Ecto neural progenitor cell (in vitro differentiated cells): ENCODE measurements at regions not wholly inside any gene's neighbourhood (a gene's known extent, or its start where the extent isn't known, plus 50 kb on each side); places are given as distances from the start of the nearest gene placed in this dataset.
"Not testable (repeated sequence)": the region's sequence is repeated elsewhere in the genome, so short reads cannot be mapped to it uniquely, and the experiment has no call there.

Experiments used
- DNase-seq: peaks from one replicate; pipeline ENCODE4 v3.0.0-alpha.2; 2018; ENCODE audit warnings: low spot score

DNA sequence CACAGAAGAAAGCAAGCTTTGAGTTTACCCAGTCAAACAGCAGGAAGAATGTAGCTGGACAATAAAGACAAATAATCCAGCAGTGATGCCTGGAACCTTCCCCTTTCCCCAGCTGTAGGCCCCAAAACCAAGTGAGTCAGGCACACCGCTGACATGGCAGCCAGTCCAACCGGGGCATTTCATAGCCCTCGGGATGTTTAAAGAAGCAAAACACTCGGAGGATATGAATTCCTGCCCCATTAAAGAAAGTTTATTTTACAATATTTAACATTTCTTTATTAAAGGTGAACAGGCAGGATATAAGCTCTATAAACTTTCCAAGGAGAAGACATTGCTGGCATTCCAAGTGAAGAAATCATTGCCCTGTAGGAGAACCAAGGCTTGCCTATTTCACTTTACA lies 507.6 kb upstream of the TNP1 start:
- no peak for DNase-seq

DNA sequence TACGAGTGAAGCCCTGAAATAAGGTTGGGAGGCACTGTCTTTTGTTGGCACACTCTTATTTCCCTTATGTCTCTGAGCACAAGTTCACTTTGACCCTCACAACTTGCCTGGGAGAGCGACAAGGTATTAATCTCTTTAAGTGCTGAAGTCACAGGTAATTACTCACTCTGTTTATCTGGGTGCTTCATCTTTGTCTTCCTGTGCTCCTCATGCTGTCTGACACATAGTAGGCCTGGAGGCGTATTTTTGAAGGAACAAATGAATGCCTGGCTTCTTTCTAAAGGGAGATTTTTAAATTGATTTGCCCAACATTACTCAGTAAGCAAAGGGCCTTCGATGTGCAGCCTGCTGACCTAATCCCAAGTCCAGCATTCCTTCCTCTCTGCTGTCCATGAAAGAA lies 507.1 kb upstream of the TNP1 start:
- no peak for DNase-seq

DNA sequence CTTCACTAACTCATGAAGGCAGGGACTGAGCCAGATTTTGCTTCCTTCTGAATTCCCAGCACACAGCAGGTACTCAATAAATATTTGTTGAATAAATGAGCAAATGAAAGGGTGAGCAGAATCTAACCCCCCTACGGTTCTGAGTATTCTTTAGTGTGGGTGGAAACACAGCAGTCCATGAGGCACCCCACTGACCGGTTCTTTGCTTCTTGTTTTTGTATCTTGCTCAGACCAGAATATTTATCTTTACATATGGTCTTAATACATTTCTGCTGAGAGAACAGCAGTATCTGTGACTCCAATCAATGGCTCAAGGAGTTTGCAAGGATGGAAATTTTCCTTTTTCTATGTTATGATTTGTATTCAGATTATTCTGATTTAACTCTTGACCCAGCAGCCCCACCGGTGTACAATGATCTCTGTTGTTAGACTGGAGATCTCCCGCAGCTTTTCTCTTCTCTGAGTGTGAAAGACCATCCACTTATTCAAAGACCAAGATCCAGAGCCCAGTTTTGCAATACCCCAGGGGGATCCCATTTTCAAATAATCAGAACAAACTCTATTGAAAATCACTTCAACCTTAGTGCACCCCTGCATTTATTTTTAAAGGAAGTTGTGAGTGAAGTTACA lies 506.5 kb upstream of the TNP1 start:
- DNase-seq: no peak

DNA sequence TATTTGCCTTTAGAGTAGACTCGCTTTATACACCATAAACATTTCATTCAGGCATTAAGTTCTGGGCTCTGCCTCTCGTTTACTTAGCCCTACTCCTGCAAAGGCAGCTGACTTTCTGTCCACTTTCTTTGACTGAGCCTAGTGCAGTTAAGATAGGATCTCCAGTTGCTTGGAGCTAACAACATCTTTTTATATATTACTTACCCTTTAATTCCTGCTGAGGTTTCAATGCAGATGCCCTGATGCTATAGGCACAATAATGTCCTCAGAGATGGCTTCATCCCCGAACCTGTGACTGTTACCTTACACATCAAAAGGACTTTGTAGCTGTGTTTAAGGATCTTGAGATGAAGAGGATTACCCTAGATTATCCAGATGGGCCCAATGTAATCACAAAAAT lies 505.8 kb upstream of the TNP1 start:
- no peak for DNase-seq

DNA sequence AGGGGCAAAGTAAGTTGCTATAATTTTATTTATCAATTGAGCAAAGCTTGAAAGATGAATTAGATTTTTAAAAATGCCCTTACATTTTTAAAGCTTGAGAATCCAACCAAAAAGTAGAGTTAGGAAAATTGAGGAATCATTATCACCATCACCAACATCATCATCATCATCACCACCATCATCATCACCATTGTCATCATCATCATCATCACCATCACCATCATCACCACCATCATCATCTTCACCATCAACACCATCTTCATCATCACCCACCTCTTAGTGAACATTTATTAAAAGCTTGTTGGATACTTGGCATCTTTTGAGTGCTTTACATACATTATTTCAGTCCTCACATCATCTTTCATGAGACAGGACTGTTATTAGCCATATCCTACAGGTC lies 504.4 kb upstream of the TNP1 start:
- DNase-seq: no peak

DNA sequence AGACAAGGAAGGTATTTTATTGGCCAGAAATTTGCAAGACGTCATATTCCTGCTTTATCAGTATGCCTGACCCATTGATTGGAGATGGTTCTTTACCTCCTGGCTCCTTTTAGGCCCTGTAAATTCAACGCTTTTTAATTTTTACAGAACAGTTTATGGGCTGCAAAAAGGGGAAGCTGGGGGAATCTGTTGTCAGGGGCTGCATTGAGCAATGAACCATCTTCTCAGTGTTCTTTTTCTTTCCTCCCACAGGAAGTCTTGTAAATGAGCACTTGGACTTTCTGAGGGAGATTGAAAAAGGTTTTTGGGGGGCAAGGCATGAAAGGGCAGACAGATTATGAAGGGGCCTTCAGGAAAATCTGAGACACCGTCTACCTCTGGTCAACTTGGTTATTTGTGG lies 503.6 kb upstream of the TNP1 start:
- no peak for DNase-seq

DNA sequence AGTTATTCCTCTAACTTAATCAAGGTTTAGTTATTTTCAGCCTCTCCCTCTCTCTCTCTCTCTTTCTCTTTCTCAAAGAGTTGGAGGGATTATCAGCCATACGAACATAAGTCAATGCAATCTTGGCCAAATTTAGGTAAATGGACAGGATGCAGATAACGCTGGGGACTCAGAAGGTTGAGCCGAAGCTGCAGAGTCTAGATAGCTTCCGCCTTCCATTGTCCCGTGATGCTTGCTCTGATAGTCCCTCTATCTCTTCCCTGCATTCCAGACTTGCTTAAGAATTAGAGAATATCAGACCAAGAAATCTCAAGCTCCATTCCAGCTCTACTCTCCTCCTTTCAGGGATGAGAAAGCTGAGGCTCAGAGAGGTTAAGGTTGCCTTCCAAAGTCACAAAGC lies 502.8 kb upstream of the TNP1 start:
- DNase-seq: no peak

DNA sequence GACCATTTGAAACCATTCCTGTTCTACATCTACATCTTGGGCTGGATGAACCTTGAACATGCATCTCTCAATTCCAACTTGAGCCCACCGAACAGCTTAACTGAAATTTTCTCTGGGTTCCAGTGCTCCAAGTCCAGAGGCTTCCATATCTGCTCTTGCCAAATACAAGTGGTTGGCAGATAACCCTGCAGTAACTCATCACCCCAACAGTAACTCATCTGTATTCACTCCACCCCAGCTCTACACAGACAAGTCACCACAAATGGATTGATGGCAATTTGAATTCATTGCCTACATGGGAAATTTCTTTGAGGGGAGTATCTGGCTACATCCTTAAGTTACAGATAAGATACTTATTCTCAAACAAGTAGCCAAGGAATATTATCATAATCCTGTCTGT lies 502.4 kb upstream of the TNP1 start:
- DNase-seq: no peak

DNA sequence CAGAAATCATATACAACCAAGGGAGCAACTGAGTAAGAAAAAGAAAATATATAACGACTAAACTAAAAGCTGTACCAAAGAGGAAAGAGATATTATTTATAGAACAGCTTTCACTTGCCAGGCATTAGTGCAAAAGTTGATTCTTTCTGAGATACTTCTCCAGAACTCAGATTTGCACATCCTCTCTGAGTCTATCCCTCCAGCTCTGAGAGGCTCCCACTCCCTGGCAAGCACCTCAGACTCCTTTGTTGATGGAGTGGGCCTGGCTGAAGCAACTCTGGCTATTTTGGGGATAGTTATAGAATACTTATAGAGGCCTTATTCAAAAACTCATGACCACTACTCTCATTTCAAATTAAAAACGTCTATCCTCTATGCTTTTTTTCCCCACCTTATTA lies 501.6 kb upstream of the TNP1 start:
- no peak for DNase-seq

DNA sequence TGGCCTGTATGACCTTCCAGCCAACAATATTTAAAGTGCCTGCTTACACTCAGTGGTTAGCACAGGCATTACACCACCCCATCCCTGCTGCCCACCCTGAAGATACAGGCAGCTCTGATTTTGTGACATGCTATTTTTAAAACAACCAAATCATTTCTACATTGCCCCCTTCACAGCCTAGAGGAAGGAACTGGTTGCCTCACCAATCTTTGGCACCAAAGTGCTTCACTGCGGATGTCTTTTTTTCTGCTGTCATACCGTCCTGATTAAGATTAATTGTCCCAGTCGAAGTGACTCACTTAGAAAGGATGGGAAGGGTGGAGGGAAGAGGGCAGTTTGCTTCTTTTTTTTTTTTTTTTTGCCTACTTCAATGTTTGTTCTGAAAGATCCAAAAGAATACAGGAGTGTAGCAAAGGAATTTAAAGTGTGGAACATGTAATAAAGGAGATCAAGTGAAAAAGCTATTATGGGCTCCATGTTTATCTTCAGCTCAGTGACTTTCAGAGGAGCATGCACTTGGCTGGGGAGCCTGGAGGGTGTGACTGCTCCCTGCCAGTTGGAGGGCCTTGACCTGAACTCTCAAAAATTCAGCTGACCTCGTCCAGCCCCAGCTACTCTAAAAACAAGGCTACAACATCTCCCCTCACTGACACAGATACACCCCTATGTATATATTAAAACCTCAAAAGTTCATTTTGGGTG lies 501.1 kb upstream of the TNP1 start:
- DNase-seq: no peak

DNA sequence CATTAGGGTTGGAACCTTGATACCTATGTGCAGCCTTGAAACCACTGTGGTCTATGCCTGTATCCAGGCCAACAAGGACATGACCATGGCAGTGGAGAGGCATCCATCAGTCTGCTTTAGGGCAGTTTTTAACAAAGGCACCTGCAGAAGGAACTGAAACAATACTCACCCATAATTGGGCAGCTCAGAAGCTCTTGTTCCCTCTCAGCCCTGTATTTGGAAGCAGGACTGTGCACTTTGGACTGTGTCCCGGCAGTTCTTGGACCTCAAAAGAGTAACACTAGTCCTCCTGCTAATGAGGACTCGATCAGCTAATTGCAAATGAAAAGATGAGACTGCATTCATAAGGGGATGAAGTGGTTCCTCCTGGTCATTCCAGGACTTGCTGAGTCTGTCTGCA lies 500.2 kb upstream of the TNP1 start:
- DNase-seq: no peak

DNA sequence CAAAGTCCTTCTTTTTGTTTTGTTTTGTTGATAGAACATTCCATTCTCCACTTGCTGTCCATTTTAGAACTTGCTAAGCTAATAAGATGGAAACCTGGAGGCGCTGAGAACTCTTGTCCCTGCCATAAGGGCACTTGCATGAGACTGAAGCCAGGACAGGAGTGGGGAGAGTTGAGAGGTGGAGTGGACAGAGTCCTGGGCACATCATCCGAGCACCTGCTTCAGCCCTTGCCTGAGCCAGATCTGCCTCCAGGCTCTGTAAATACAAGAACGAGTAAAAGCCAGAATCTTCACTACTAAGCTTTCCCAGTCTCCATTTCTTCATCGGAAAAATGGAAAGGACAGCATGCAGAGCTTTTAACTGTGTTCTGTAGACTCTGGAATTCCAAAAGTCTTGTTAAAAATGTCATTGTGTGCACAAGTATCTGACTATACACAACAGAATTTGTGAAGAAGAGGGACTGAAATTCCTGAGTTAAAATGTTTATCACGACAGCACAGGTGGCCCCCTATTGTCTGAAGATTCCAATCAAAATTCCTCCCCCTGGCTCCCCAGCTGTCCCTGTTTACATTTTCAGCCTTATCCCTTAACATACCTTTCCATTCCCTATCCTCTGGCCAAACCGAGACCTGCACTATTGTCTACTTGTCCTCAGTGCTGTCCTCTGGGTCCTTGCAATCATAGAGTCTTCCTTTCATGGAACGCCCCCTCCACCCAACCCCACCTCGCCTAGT lies 498.2 kb upstream of the TNP1 start:
- no peak for DNase-seq

DNA sequence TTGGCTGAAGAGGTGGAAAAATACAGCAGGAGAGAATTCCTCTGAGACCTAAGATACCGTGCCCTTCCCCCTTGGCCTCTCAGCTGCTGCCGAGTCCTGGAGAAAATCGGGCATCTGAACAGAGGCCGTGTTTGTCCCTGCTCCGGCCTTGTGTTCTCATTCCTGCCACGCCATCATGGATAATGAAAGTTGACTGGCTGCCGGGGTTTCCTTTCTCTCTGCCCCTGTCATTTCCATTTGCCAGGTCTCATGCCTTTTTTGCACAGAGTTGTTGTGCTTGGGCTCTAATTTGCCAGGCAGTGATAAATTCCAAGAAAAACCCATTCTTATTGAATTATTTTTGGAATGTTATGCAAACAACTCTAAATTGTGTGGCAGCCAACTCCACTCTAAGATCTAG lies 496.9 kb upstream of the TNP1 start:
- no peak for DNase-seq

DNA sequence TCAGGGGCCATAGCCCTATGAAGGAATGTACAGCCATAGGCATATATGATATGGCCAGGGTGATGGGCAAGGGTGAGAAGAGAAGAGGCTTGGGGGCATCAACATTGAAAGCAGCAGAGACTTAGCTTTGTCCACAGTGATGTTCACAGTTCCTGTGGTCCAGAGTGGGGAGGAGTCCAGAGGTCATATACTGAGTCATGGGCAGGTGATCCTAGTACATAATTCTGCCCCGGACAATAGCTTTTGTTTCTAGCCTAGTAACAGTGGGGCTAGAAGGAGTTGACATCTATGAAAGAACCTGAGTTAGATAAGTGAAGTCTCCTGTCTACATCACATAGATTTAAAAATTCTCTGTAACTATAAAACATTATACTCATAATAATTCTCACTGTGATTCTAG lies 496.3 kb upstream of the TNP1 start:
- no peak for DNase-seq

DNA sequence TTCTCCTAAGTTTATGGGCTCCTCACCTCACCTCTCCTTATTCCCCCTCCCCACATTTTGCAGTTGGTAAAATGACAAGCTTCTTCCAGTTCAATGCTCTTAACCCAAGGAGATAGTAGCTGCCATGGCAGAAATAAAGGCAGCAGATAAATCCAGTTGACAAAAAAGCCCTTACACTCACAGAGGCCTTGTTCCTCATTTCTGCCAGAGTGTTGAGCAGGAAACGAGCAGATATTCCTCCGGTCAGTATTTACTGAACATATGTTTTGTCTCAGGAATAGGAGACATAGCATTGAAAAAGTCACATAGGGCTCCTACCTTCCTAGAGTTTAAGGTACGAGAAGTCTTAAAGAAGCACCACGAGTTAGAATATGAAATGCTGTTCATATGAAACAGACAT lies 493.7 kb upstream of the TNP1 start:
- DNase-seq: no peak

DNA sequence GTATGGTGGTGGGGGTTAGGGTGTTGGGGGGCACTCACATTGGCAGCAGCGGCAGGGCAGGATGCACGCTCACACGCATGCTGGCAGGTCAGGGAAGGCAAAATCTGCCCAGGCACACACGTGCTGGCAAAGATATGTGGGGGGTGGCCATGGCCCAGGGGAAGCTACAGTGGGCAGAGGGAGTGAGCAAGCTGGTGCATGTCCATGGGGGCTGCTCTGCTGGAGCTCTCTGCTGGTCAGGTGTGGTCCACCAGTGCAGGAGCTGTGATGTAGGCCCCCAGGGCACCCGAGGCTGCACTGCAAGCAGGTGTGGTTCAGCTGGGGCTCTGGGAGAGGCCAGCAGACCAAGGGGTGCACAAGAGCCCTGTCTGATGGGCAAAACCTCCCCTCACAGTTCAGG lies 491.5 kb upstream of the TNP1 start:
- no peak for DNase-seq

DNA sequence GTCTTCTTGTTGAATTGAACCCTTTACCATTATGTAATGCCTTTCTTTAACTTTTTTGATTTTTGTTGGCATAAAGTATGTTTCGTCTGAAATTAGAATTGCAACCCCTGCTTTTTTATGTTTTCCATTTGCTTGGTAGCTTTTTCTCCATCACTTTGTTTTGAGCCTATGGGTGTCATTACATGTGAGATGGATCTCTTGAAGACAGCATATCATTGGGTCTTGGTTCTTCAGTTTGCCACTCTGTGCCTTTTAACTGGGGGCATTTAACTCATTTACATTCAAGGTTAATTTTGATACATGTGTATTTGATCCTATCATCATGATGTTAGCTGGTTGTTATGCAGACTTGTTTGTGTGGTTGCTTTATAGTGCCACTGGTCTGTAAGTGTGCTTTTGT lies 489.4 kb upstream of the TNP1 start:
- no peak for DNase-seq

DNA sequence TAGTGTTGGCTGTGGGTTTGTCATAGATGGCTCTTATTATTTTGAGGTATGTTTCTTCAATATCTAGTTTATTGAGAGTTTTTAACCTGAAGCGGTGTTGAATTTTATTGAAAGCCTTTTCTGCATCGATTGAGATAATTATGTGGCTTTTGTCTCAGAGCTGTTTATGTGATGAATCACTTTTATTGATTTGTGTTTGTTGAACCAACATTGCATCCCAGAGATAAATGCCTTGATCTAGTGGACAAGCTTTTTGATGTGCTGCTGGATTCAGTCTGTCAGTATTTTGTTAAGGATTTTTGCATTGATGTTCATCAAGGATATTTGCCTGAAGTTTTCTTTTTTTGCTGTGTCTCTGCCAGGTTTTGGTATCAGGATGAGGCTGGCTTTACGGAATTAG lies 487.8 kb upstream of the TNP1 start:
- not testable (repeated sequence) for DNase-seq

DNA sequence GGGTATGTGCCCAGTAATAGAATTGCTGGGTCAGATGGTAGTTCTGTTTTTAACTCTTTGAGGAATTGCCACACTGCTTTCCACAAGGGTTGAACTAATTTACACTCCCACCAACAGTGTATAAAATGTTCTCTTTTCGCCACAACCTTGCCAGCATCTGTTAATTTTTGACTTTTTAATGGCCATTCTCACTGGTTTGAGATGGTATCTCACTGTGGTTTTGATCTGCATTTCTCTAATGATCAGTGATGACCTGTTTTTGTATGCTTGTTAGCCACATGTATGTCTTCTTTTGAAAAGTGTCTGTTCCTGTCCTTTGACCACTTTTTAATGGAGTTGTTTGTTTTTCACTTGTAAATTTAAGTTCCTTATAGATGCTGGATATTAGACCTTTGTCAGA lies 486.2 kb upstream of the TNP1 start:
- DNase-seq: not testable (repeated sequence)

DNA sequence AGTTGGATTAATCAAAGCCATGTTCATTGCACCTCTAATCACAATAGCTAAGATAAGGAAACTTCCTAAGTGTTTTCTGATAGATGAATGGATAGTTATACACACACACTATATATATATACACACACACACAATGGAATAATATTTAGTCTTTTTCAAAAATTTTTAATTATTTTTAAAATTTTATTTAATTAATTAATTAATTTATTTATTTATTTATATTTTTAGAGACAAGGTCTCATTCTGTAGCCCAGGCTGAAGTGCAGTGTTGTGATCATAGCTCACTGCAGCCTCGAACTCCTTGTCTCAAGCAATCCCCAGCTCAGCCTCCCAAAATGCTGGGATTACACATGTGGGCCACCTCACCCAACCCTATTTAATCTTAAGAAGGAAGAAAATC lies 481.0 kb upstream of the TNP1 start:
- DNase-seq: no peak

DNA sequence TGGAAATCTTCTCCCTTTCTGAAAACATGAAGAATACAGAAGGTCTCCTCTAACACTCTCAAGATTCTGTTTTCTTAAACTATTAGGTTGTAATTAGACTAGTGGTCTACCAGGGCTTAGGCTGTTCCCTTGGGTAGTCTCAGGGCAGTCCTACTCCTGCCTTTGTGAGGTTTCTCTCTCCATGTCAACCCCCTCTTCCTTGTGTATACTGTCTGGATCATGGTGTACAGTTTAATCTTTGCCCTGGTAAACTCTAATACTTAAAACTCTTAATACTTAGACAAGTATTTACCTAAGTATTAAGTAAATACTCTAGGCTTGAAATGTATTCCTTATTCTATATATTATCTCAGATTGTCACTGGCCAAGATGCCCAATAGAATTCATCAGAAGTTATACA lies 480.3 kb upstream of the TNP1 start:
- no peak for DNase-seq

DNA sequence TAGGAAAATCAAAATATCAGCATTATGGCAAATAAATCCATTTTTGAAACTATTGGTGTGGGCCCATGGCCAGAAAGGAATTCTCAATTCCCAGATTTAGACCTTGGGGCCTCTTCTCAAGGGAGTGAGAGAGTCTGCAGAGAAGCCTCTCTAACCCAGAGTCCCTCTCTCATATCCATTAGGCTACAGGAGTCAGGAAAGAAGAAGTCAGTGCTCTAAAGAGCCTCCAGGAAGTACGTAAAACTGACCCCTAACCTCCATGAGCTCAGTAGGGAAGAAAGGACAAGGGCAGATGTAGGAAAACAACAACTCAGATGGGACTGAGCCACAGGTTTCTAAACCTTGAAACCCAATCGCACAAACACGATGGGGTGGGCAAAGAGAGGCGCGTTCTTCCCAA lies 479.9 kb upstream of the TNP1 start:
- DNase-seq: no peak

DNA sequence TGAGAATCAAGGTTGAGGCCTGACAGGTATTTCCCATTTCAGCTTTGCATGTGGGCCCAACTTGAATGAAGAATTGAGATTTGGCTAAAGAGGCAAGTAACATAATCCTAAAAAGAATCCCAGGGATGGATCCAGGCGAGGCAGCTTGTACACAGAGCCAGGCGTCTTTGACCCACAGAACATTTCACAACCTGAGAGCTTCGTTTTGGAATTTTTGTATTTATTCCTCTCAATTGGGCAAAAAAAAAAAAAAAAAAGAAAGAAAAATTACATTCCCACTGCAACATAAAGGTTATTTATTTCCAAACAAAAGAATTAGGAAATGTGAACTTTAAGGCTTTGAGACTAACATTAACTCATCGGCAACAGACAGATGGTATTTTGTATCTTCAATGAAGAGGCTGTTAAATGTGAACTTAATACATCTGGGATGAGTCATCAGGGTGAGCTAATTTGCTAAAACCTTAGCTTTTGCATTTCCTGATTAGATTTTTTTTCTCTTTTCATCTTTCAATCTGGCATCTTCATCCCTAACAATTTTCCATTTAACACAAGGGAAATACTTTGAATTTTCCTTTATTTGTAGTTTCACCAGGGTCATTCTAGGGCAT lies 478.5 kb upstream of the TNP1 start:
- DNase-seq: no peak
